HG02642 (cell line): ENCODE measurements at regions not wholly inside any gene's neighbourhood (a gene's known extent, or its start where the extent isn't known, plus 50 kb on each side); places are given as distances from the start of the nearest gene placed in this dataset.
"Not testable (repeated sequence)": the region's sequence is repeated elsewhere in the genome, so short reads cannot be mapped to it uniquely, and the experiment has no call there.

Experiments
- ATAC-seq: cut with Tn5 transposase; IDR thresholded peaks from one replicate; pipeline ENCODE4 v1.9.1; 2021; ENCODE audit warnings: mild to moderate bottlenecking; ENCODE audit not compliant: unreplicated experiment, poor library complexity

- ATAC-seq, result no peak
Measured at GRCh38 chr16:85200471-85201278, 88.4 kb upstream of the CIBAR2 start.

- ATAC-seq, result no peak
Measured at GRCh38 chr16:85201574-85201973, 89.3 kb upstream of the CIBAR2 start.

- no peak for ATAC-seq
Measured at GRCh38 chr16:85202051-85202601, 89.9 kb upstream of the CIBAR2 start.

DNA sequence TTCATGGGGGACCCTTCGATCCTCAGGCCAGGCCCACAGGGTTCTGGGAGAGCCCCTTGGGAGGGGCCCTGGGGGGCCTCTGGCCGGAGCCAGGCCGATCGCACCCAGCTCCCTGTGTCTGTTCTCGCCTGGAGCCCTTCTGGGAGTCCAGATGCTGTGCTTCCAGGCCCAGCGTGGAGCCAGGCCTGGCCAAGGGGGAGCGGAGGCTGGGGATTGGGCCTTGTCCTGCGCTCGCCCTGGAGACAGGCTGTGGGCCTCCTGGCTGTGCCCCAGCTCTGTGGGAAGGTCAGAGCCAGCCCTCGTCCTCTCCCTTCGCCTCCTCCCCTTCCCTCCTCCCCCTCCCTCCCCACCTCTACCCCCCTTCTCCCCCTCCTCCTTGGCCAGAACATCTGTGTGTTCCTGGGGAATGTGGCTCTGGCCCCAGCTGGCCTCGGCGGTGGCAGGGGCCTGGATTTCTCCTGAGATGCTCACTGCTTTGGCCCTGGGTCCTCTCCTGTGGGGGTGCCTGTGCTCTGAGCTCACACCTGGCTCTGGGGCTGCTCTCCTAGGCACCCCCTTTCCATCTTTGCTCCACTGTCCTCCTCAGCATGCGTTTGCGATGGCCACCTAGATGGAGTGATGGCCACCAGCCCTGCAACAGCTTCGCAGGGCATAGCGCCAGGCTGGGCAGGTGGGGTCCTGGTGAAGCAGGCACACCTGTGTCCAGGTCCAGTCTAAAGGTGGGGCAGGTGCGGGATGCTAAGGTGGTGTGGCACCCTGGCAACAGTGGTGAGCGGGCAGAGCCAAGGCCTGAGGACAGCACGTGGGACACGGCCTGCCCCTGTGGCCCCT is 90.6 kb upstream of the CIBAR2 start:
- ATAC-seq, result no peak

GRCh38 chr16:85203462-85203813 is 91.2 kb upstream of the CIBAR2 start:
- ATAC-seq, result no peak

GRCh38 chr16:85204242-85205010 is 92.2 kb upstream of the CIBAR2 start:
- no peak for ATAC-seq

DNA sequence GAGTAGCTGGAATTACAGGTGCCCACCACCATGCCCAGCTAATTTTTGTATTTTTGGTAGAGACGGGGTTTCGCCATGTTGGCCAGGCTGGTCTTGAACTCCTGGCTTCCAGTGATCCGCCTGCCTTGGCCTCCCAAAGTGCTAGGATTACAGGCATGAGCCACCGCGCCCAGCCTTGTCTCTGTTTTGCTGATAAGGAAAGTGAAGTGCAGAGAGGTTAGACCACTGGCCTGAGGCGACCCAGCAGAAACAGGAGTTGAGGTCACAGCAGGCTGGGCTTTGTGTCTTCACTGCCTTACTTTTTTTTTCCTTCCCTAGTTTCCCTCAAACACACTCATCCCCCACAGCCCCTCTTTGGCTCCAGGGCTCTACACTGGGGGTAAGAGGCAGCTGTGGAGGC is 93.0 kb upstream of the CIBAR2 start:
- not testable (repeated sequence) for ATAC-seq

DNA sequence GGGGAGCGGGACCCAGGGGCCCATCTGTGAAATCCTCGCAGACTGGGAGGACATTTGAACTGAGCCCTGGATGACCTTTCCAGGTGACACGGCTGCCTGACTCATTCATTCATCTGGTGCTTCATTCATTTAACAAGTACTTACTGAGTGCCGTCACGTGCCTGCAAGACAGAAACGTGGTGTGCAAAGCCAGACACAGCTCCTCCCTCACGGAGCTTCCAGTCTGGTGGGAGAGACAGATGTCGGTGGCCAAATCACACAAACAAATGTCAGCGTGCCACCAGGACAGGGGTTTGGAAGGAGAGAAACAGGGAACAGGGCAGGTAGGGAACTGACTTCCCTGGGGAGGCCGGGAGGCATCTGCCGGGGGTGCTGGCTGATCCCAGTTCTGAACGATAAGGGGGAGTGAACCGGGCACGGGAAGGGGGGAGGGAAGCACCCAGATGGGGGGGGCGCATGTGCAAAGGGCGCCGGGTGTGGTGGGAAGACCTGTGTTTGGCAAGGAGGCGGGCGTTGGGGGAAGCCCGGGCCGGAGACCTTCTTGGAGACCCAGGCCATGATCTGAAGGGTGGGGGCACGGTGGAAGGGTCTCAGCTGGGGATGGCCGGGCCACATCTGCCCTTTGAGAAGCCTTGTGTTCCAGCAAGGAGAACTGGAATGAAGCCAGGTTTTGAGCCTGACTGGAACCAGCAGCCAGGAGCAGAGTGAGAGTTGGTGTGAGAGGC is 93.6 kb upstream of the CIBAR2 start:
- no peak for ATAC-seq

GRCh38 chr16:85206472-85207356 is 94.4 kb upstream of the CIBAR2 start:
- no peak for ATAC-seq

- no peak for ATAC-seq
Measured at GRCh38 chr16:85207357-85207921, 95.2 kb upstream of the CIBAR2 start.

- ATAC-seq, result no peak
Measured at GRCh38 chr16:85208181-85208580, 95.9 kb upstream of the CIBAR2 start.

DNA sequence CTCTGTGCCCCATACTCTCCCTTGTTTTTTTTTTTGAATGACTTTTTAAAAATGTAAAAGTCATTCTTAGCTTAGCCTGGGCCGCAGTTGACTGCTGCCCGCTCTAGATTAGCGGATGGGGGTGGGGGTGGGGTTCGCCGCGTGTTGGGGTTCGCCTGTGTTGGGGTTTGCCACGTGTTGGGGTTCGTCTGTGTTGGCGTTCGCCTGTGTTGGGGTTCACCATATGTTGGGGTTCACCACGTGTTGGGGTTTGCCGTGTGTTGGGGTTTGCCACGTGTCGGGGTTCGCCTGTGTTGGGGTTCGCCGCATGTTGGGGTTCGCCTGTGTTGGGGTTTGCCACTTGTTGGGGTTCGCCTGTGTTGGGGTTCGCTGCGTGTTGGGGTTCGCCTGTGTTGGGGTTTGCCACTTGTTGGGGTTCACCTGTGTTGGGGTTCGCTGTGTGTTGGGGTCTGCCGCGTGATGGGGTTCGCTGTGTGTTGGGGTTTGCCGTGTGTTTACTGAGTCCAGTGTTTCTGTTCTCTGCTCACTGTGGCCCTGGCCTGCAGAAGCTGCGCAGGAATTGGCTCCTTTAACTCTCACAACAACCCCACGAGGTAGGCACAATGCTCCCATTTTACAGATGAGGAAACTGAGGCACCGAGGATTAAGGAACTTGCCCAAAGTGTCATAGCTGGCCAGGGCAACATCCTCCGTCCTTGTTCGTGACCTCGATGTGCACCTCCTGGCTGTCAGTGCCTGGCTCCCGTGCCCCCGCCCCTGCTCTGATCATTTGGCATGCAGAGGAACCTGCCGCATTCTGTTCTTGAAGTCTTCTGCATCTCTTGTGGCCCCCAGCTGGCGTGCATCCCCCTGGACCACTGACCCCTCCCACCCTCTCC is 96.6 kb upstream of the CIBAR2 start:
- ATAC-seq, result no peak

GRCh38 chr16:85209526-85210121 is 97.4 kb upstream of the CIBAR2 start:
- no peak for ATAC-seq

DNA sequence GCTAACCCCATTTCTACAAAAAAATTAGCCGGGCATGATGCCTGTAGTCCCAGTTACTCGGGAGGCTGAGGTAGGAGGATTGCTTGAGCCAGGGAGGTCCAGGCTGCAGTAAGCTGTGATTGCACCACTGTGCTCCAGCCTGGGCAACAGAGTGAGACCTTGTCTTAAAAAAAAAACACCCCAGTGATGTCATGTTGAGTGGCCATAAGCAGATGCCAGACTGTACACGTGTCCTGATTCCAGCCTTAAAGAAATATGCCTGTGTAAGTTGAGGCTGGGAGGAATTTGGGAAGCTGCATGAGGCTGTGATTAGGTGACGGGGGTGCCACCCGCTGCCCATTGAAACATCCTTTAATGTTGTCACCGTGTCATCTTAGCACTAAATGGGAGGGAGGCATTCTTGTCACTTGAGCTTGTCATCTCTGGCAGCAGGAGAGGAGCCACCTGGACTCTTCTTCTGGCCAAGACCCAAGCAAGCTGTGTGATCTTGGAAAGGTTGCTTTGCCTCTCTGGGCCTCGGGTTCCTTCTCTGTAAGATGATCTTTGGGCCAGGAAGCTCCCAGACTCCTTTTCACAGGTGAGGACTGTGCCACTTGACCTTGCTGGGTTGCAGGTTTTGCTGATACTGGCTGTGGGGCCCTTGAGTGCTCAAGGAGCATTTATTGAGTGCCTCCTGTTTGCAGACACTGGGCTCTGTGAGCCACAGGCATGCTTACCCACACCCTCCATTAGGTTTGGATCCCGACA is 98.3 kb upstream of the CIBAR2 start:
- no peak for ATAC-seq

GRCh38 chr16:85211271-85211801 is 99.1 kb upstream of the CIBAR2 start:
- no peak for ATAC-seq

DNA sequence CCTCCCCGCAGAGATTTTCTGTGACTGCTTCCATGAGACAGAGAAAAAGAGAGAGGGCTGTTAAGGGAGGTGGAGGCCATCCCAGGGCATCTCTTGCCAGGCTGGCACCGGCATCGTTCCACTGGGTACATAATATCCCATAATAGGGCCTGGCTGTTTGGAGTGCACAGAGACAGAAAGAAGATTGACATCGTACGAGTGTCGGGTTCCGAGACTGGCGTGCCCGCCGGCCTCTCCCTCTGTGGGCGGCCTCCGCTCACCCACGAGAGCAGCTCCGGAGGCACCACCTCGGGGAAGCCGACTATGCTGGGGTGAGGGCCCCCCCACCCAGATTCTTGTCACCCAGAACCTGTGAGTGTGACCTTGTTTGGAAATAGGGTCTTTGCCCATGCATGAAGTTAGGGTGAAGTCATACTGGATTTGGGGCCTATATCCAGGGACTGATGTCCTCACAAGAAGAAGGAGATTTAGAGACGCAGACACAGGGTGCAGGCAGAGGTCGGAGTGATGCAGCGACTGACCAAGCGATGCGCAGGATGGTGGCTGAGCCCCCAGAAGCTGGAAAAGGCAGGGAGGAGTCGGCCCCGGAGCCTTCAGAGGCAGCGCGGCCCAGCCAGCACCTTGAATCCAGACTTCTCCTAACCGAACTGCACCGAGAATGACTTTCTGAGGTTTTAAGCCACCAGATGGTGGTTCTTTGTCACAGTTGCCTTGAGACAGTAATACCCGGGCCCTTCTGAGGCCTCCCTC is 101.8 kb upstream of the CIBAR2 start:
- no peak for ATAC-seq
